HCT116 (cell line): ENCODE measurements at regions not wholly inside any gene's neighbourhood (a gene's known extent, or its start where the extent isn't known, plus 50 kb on each side); places are given as distances from the start of the nearest gene placed in this dataset.
A peak's percentile ranks its signal among the peaks of the same experiment; 100 is the strongest.

Experiments
- ATAC-seq: fragments of 200-7000 bp; cut with Tn5 transposase; 2 replicates; pipeline ENCODE4 v1.9.1; 2020; ENCODE audit warnings: mild to moderate bottlenecking, moderate library complexity
- BruUV-seq: library from RNA; stranded (reverse); fragments of 400-500 nt; replicated peaks from 2 replicates; lab custom pipeline; 2021; lab: Mats Ljungman, UMichigan
- CTCF ChIA-PET: fragments of 300-600 bp; sonication (Branson Sonifier 250); formaldehyde crosslinking; loops from one replicate; lab custom pipeline; 2021; ENCODE audit warnings: antibody characterized with exemption; lab: Charles Lee
- POLR2A ChIA-PET: fragments of 300-600, 350-600 bp; sonication (Branson Sonifier 250); formaldehyde crosslinking; loops from one replicate; lab custom pipeline; 2021; ENCODE audit warnings: antibody characterized with exemption; lab: Charles Lee
- RAD21 ChIA-PET, 2 experiments: fragments of 300-600 bp; sonication (Branson Sonifier 250); formaldehyde crosslinking; loops; one replicate each; lab custom pipeline; 2023; ENCODE audit warnings: low total read pairs in 2 of 2; ENCODE audit not compliant: uncharacterized antibody in 2 of 2, unreplicated experiment in 2 of 2, low non-redundant PET in 1 of 2; lab: Charles Lee
- DNase-seq: peaks from one replicate; pipeline ENCODE4 v3.0.0-alpha.2; 2010; ENCODE audit warnings: low read depth, low spot score
- H2AFZ ChIP-seq: fragments of 200-600 bp; shearing (Covaris generic), sonication (generic); 2 replicates; pipeline ENCODE4 v1.6.1; 2017; ENCODE audit warnings: low read depth, mixed run types, mixed read lengths, antibody characterized with exemption, low read length; ENCODE audit not compliant: poor library complexity, severe bottlenecking
- H3K27ac ChIP-seq: 2 replicates; pipeline ENCODE4 v1.5.1; 2012; ENCODE audit warnings: low read depth, low read length
- H3K27me3 ChIP-seq: fragments of 200-600 bp; sonication (generic); 2 replicates; pipeline ENCODE4 v1.6.1; 2016; ENCODE audit warnings: mixed run types, low read length, mixed read lengths; ENCODE audit not compliant: insufficient read depth
- H3K36me3 ChIP-seq, 2 experiments: fragments of 200-500 bp in 1 of 2; fragments of 200-600 bp in 1 of 2; sonication (Bioruptor generic) in 1 of 2; sonication (generic) in 1 of 2; 2 replicates each; pipeline versions ENCODE4 v1.5.1 to v1.6.1; 2014 to 2016; ENCODE audit warnings: low read length in 2 of 2, inconsistent platforms in 1 of 2, mixed read lengths in 1 of 2, mixed run types in 1 of 2; ENCODE audit not compliant: insufficient read depth in 2 of 2, control insufficient read depth in 1 of 2
- H3K4me1 ChIP-seq, 2 experiments: fragments of 200-600 bp in 1 of 2; sonication (generic) in 1 of 2; 2 replicates each; pipeline versions ENCODE4 v1.5.1 to v1.6.1; 2012 to 2017; ENCODE audit warnings: low read length in 2 of 2, inconsistent platforms in 1 of 2, mild to moderate bottlenecking in 1 of 2, mixed read lengths in 1 of 2, mixed run types in 1 of 2, moderate library complexity in 1 of 2; ENCODE audit not compliant: insufficient read depth in 2 of 2, control insufficient read depth in 1 of 2
- H3K4me2 ChIP-seq: fragments of 200-600 bp; sonication (generic); 2 replicates; pipeline ENCODE4 v1.6.1; 2017; ENCODE audit warnings: mixed run types, low read length, mixed read lengths
- H3K4me3 ChIP-seq, 2 experiments: fragments of 200-600 bp in 1 of 2; sonication (generic) in 1 of 2; replicated peaks in 1 of 2; 2 replicates each; pipeline ENCODE4 v1.5.1; 2011 to 2016; ENCODE audit warnings: low read length in 2 of 2, control low read depth in 1 of 2, low read depth in 1 of 2, mild to moderate bottlenecking in 1 of 2, mixed read lengths in 1 of 2, mixed run types in 1 of 2
- H3K79me2 ChIP-seq: fragments of 200-600 bp; sonication (generic); 2 replicates; pipeline ENCODE4 v1.6.1; 2017; ENCODE audit warnings: mild to moderate bottlenecking, mixed run types, low read length, moderate library complexity, mixed read lengths; ENCODE audit not compliant: insufficient read depth
- H3K9ac ChIP-seq: fragments of 200-600 bp; sonication (generic); 2 replicates; pipeline ENCODE4 v1.6.1; 2016; ENCODE audit warnings: low read length, mixed read lengths
- H3K9me2 ChIP-seq: fragments of 200-600 bp; sonication (generic), shearing (Covaris generic); 2 replicates; pipeline ENCODE4 v1.6.1; 2017; ENCODE audit warnings: mixed run types, mild to moderate bottlenecking, moderate library complexity; ENCODE audit not compliant: insufficient read depth
- H3K9me3 ChIP-seq, 2 experiments: fragments of 200-500 bp in 1 of 2; fragments of 200-600 bp in 1 of 2; sonication (Bioruptor generic) in 1 of 2; sonication (generic) in 1 of 2; 2 replicates each; pipeline ENCODE4 v1.6.1; 2014 to 2017; ENCODE audit warnings: low read length in 2 of 2, mixed read lengths in 2 of 2, inconsistent platforms in 1 of 2, low read depth in 1 of 2, mild to moderate bottlenecking in 1 of 2, mixed run types in 1 of 2, moderate library complexity in 1 of 2; ENCODE audit not compliant: control insufficient read depth in 1 of 2, insufficient read depth in 1 of 2
- H4K20me1 ChIP-seq: fragments of 200-600 bp; sonication (generic), shearing (Covaris generic); 2 replicates; pipeline ENCODE4 v1.6.1; 2017; ENCODE audit warnings: mixed run types, mild to moderate bottlenecking, moderate library complexity; ENCODE audit not compliant: insufficient read depth
- CBX3 ChIP-seq: IDR thresholded peaks from 2 replicates; pipeline ENCODE4 v1.6.1; 2012; ENCODE audit warnings: low read depth
- CEBPB ChIP-seq: IDR thresholded peaks from 2 replicates; pipeline ENCODE4 v1.6.1; 2012; ENCODE audit warnings: low read depth
- EGR1 ChIP-seq: IDR thresholded peaks from 2 replicates; pipeline ENCODE4 v1.6.1; 2012; ENCODE audit warnings: low read depth
- ELF1 ChIP-seq: IDR thresholded peaks from 2 replicates; pipeline ENCODE4 v1.6.1; 2012; ENCODE audit warnings: low read depth, borderline replicate concordance
- EZH2 ChIP-seq: fragments of 200-600 bp; sonication (generic); IDR thresholded peaks from 2 replicates; pipeline ENCODE4 v1.6.1; 2017; ENCODE audit warnings: antibody characterized with exemption, mixed run types
- EZH2phosphoT487 ChIP-seq: fragments of 200-600 bp; IDR thresholded peaks from 2 replicates; pipeline ENCODE4 v1.6.1; 2018; ENCODE audit warnings: antibody characterized with exemption, borderline replicate concordance
- JUND ChIP-seq: IDR thresholded peaks from 2 replicates; pipeline ENCODE4 v1.6.1; 2012
- RAD21 ChIP-seq: IDR thresholded peaks from 2 replicates; pipeline ENCODE4 v1.6.1; 2012; ENCODE audit warnings: low read depth, mild to moderate bottlenecking
- SP1 ChIP-seq: IDR thresholded peaks from 2 replicates; pipeline ENCODE4 v1.6.1; 2012; ENCODE audit warnings: low read depth
- TCF7L2 ChIP-seq: IDR thresholded peaks from 2 replicates; pipeline ENCODE4 v1.7.0; 2011; ENCODE audit warnings: borderline replicate concordance, inconsistent platforms; ENCODE audit not compliant: insufficient read depth, insufficient read length; ENCODE audit errors: extremely low read depth
- ZFX ChIP-seq: fragments of 450-650 bp; IDR thresholded peaks from 2 replicates; pipeline ENCODE4 v1.6.1; 2017
- intact Hi-C: fragments of 100-400 bp; cut with micrococcal nuclease; formaldehyde crosslinking; loops from 2 replicates; pipeline ENCODE4 v1.10.0; 2022
- TF ChIP-seq, protein P1 (sequence below), 3 experiments: fragments of 200-600 bp in 1 of 3; sonication (generic) in 1 of 3; IDR thresholded peaks in 2 of 3; conservative IDR thresholded peaks in 1 of 3; 2 replicates each; pipeline ENCODE4 v1.5.1; 2012 to 2017; ENCODE audit warnings: low read depth in 2 of 3, low read length in 2 of 3, antibody characterized with exemption in 1 of 3, borderline replicate concordance in 1 of 3, control low read depth in 1 of 3, mild to moderate bottlenecking in 1 of 3, mixed read lengths in 1 of 3, mixed run types in 1 of 3, moderate library complexity in 1 of 3; ENCODE audit not compliant: insufficient read depth in 1 of 3
- TF ChIP-seq, protein P2 (sequence below): IDR thresholded peaks from 2 replicates; pipeline ENCODE4 v1.6.1; 2012; ENCODE audit warnings: low read depth

GRCh38 chr2:187687585-187687984 lies 133.3 kb upstream of the TFPI start (continued):
- TF ChIP-seq CBX3 (no peak), EZH2 (no peak), RAD21 (no peak)

DNA sequence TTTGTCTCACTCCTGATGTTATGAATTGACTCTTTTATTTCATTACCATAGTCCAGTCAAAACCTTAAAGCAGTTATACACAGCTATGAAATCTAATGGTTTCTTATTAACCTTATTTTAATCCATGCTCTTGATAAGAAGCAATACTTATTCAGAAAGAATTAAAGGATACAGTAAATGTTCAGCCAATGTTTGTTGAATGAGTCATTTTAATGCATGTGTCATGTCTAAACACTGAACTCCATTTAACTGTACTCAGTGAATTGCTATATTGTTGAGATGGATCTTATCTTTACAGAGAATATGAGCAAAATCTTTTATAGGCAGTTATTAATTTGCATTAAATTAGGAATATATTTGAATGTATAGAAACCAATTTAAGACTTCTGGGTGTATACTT lies 135.1 kb upstream of the TFPI start:
- Histone ChIP-seq H3K4me2 (no peak overlapping the region), H3K4me3 (no peak overlapping the region), H3K9me2 (no peaks in the 10 kb centered on the region), H3K9ac (no peak overlapping the region), H3K27me3 (no peaks in the 10 kb centered on the region), H3K79me2 (no peaks in the 10 kb centered on the region), H3K9me3 (no peaks in the 10 kb centered on the region), H3K27ac (no peak overlapping the region), H4K20me1 (no peaks in the 10 kb centered on the region), H2AFZ (peak overlapping the region; percentile 27), H3K36me3 (no peaks in the 10 kb centered on the region), H3K4me1 (no peaks in the 10 kb centered on the region; a peak in 1 of 4 replicates)
- CTCF ChIA-PET, result no interaction called here
- TF ChIP-seq, protein P1, sequence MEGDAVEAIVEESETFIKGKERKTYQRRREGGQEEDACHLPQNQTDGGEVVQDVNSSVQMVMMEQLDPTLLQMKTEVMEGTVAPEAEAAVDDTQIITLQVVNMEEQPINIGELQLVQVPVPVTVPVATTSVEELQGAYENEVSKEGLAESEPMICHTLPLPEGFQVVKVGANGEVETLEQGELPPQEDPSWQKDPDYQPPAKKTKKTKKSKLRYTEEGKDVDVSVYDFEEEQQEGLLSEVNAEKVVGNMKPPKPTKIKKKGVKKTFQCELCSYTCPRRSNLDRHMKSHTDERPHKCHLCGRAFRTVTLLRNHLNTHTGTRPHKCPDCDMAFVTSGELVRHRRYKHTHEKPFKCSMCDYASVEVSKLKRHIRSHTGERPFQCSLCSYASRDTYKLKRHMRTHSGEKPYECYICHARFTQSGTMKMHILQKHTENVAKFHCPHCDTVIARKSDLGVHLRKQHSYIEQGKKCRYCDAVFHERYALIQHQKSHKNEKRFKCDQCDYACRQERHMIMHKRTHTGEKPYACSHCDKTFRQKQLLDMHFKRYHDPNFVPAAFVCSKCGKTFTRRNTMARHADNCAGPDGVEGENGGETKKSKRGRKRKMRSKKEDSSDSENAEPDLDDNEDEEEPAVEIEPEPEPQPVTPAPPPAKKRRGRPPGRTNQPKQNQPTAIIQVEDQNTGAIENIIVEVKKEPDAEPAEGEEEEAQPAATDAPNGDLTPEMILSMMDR (IDR thresholded peaks at IDR 0.05 in 2 of 3, conservative IDR thresholded peaks at IDR 0.05 in 1 of 3; ENCODE audit: borderline replicate concordance in 1 of 3, insufficient read depth in 1 of 3, low read depth in 2 of 3, low read length in 2 of 3), result no peak
- no peak for TF ChIP-seq SP1
- TF ChIP-seq EZH2phosphoT487, result no peak
- no peak for TF ChIP-seq CEBPB
- RAD21 ChIA-PET, result no interaction called here
- intact Hi-C loops, result no loop called here
- POLR2A ChIA-PET, result no interaction called here
- no peak for ATAC-seq
- DNase-seq, result no peak
- BruUV-seq, result no TSS peak

- Histone ChIP-seq H3K4me3 (no peak overlapping the region), H3K4me2 (no peak overlapping the region), H3K27ac (no peak overlapping the region), H2AFZ (no peak overlapping the region), H3K9ac (no peak overlapping the region), H3K4me1 (no peaks in the 10 kb centered on the region; a peak in 1 of 4 replicates), H4K20me1 (no peaks in the 10 kb centered on the region), H3K36me3 (no peaks in the 10 kb centered on the region), H3K79me2 (no peaks in the 10 kb centered on the region), H3K9me2 (no peaks in the 10 kb centered on the region), H3K27me3 (no peaks in the 10 kb centered on the region), H3K9me3 (no peaks in the 10 kb centered on the region)
- no peak for DNase-seq
- CTCF ChIA-PET, result no interaction called here
- intact Hi-C loops, result no loop called here
- TF ChIP-seq EZH2phosphoT487, result no peak
- TF ChIP-seq ZFX, result no peak
- TF ChIP-seq, protein P2, sequence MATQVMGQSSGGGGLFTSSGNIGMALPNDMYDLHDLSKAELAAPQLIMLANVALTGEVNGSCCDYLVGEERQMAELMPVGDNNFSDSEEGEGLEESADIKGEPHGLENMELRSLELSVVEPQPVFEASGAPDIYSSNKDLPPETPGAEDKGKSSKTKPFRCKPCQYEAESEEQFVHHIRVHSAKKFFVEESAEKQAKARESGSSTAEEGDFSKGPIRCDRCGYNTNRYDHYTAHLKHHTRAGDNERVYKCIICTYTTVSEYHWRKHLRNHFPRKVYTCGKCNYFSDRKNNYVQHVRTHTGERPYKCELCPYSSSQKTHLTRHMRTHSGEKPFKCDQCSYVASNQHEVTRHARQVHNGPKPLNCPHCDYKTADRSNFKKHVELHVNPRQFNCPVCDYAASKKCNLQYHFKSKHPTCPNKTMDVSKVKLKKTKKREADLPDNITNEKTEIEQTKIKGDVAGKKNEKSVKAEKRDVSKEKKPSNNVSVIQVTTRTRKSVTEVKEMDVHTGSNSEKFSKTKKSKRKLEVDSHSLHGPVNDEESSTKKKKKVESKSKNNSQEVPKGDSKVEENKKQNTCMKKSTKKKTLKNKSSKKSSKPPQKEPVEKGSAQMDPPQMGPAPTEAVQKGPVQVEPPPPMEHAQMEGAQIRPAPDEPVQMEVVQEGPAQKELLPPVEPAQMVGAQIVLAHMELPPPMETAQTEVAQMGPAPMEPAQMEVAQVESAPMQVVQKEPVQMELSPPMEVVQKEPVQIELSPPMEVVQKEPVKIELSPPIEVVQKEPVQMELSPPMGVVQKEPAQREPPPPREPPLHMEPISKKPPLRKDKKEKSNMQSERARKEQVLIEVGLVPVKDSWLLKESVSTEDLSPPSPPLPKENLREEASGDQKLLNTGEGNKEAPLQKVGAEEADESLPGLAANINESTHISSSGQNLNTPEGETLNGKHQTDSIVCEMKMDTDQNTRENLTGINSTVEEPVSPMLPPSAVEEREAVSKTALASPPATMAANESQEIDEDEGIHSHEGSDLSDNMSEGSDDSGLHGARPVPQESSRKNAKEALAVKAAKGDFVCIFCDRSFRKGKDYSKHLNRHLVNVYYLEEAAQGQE, result no peak
- no peak for TF ChIP-seq EZH2
- TF ChIP-seq ELF1, result no peak
- no peak for TF ChIP-seq EGR1
- TF ChIP-seq JUND, result no peak
- TF ChIP-seq SP1, result no peak
- TF ChIP-seq TCF7L2, result no peak
- ATAC-seq, result no peak
- POLR2A ChIA-PET, result no interaction called here
- BruUV-seq, result no TSS peak
- RAD21 ChIA-PET, result no interaction called here
Observed at GRCh38 chr2:187693923-187694322, 139.7 kb upstream of the TFPI start.
